H1 (cell line): ENCODE measurements at regions not wholly inside any gene's neighbourhood (a gene's known extent, or its start where the extent isn't known, plus 50 kb on each side); places are given as distances from the start of the nearest gene placed in this dataset.
A peak's percentile ranks its signal among the peaks of the same experiment; 100 is the strongest.

ENCODE experiments used
- CTCF ChIA-PET: fragments of 300-600 bp; sonication (Branson Sonifier 250); formaldehyde crosslinking; loops from one replicate; lab custom pipeline; 2021; ENCODE audit not compliant: partially characterized antibody; lab: Charles Lee
- POLR2A ChIA-PET: fragments of 300-600 bp; sonication (Branson Sonifier 250); formaldehyde crosslinking; loops from one replicate; lab custom pipeline; 2021; ENCODE audit warnings: inconsistent platforms; ENCODE audit not compliant: partially characterized antibody; lab: Charles Lee
- DNase-seq, 2 experiments: peaks; one replicate each; pipeline versions ENCODE4 v3.0.0 to v3.0.0-alpha.2; 2010 to 2022; ENCODE audit warnings: low spot score in 2 of 2, low read depth in 1 of 2, mixed read lengths in 1 of 2
- FAIRE-seq: peaks from 2 replicates; lab custom pipeline; 2011; peaks lifted over from hg19 to GRCh38; lab: Jason Lieb, UNC
- H2AFZ ChIP-seq: 2 replicates; pipeline ENCODE4 v1.8.1; 2012; ENCODE audit warnings: low read length, inconsistent platforms
- H2AK5ac ChIP-seq: 2 replicates; pipeline ENCODE4 v1.6.1; 2013; ENCODE audit warnings: low read depth, low read length
- H2BK120ac ChIP-seq: replicated peaks from 2 replicates; pipeline ENCODE3; 2013; ENCODE audit warnings: low read depth, low read length, inconsistent platforms
- H2BK12ac ChIP-seq: 2 replicates; pipeline ENCODE4 v1.6.1; 2013; ENCODE audit warnings: low read depth, low read length
- H2BK15ac ChIP-seq: 2 replicates; pipeline ENCODE4 v1.6.1; 2013; ENCODE audit warnings: low read length
- H2BK20ac ChIP-seq: 2 replicates; pipeline ENCODE4 v1.6.1; 2013; ENCODE audit warnings: low read length
- H2BK5ac ChIP-seq: 2 replicates; pipeline ENCODE4 v1.6.1; 2013; ENCODE audit warnings: low read depth, low read length
- H3K14ac ChIP-seq: 2 replicates; pipeline ENCODE4 v1.6.1; 2013; ENCODE audit warnings: inconsistent platforms; ENCODE audit not compliant: insufficient read length
- H3K18ac ChIP-seq: 2 replicates; pipeline ENCODE4 v1.6.1; 2013; ENCODE audit warnings: low read length; ENCODE audit errors: extremely low read depth
- H3K23ac ChIP-seq: 2 replicates; pipeline ENCODE4 v1.6.1; 2013; ENCODE audit warnings: inconsistent platforms; ENCODE audit not compliant: insufficient read length
- H3K23me2 ChIP-seq: 2 replicates; pipeline ENCODE4 v1.6.1; 2013; ENCODE audit warnings: low read depth, low read length
- H3K27ac ChIP-seq: 2 replicates; pipeline ENCODE4 v1.6.1; 2011; ENCODE audit warnings: low read depth, low read length, inconsistent platforms
- H3K27me3 ChIP-seq, 4 experiments: replicated peaks in 1 of 4; 1 replicate in 1 of 4; 2 replicates in 3 of 4; pipeline versions ENCODE4 v1.6.1 to v1.8.1; 2011 to 2013; ENCODE audit warnings: low read length in 3 of 4, mild to moderate bottlenecking in 3 of 4, inconsistent platforms in 2 of 4, mixed read lengths in 2 of 4, moderate library complexity in 1 of 4; ENCODE audit not compliant: control insufficient read depth in 3 of 4, insufficient read depth in 3 of 4; ENCODE audit errors: extremely low read depth in 1 of 4
- H3K36me3 ChIP-seq, 4 experiments: 2 replicates each; pipeline versions ENCODE4 v1.6.1 to v1.8.1; 2011 to 2013; ENCODE audit warnings: mild to moderate bottlenecking in 4 of 4, low read length in 3 of 4, moderate library complexity in 2 of 4, control low read depth in 1 of 4, inconsistent platforms in 1 of 4; ENCODE audit not compliant: insufficient read depth in 4 of 4, control insufficient read depth in 2 of 4
- H3K4ac ChIP-seq: replicated peaks from 2 replicates; pipeline ENCODE3; 2013; ENCODE audit warnings: low read length, low read depth, mixed read lengths, inconsistent platforms; ENCODE audit not compliant: insufficient read length
- H3K4me1 ChIP-seq, 4 experiments: replicated peaks in 1 of 4; 1 replicate in 1 of 4; 2 replicates in 3 of 4; pipeline versions ENCODE4 v1.6.1 to v1.8.1; 2011 to 2013; ENCODE audit warnings: low read length in 3 of 4, inconsistent platforms in 2 of 4, mixed read lengths in 1 of 4; ENCODE audit not compliant: insufficient read depth in 4 of 4, control insufficient read depth in 3 of 4
- H3K4me2 ChIP-seq, 2 experiments: 2 replicates each; pipeline versions ENCODE4 v1.6.1 to v1.8.1; 2011 to 2013; ENCODE audit warnings: low read depth in 2 of 2, low read length in 2 of 2, control low read depth in 1 of 2, inconsistent platforms in 1 of 2, mild to moderate bottlenecking in 1 of 2; ENCODE audit not compliant: insufficient read depth in 1 of 2
- H3K4me3 ChIP-seq, 4 experiments: fragments of 200-600, 300-600 bp in 1 of 4; sonication (generic), shearing (Covaris generic), sonication (Bioruptor Twin) in 1 of 4; 2 replicates each; pipeline versions ENCODE4 v1.5.1 to v1.8.1; 2011 to 2016; ENCODE audit warnings: low read length in 4 of 4, low read depth in 3 of 4, control low read depth in 2 of 4, inconsistent platforms in 2 of 4, mild to moderate bottlenecking in 2 of 4, mixed read lengths in 1 of 4, moderate library complexity in 1 of 4; ENCODE audit not compliant: insufficient read depth in 2 of 4; ENCODE audit errors: extremely low read depth in 1 of 4
- H3K56ac ChIP-seq: replicated peaks from 2 replicates; pipeline ENCODE3; 2013; ENCODE audit warnings: low read depth, mild to moderate bottlenecking, mixed read lengths, low read length, inconsistent platforms; ENCODE audit not compliant: insufficient read length
- H3K79me1 ChIP-seq: 2 replicates; pipeline ENCODE4 v1.6.1; 2013; ENCODE audit warnings: low read depth, low read length, control low read depth
- H3K79me2 ChIP-seq, 2 experiments: 2 replicates each; pipeline versions ENCODE4 v1.6.1 to v1.8.1; 2012 to 2013; ENCODE audit warnings: low read length in 2 of 2, mild to moderate bottlenecking in 2 of 2, inconsistent platforms in 1 of 2; ENCODE audit not compliant: insufficient read depth in 2 of 2, control insufficient read depth in 1 of 2
- H3K9ac ChIP-seq, 4 experiments: replicated peaks in 1 of 4; 1 replicate in 1 of 4; 2 replicates in 3 of 4; pipeline versions ENCODE4 v1.6.1 to v1.8.1; 2011 to 2013; ENCODE audit warnings: low read depth in 3 of 4, low read length in 3 of 4, control low read depth in 2 of 4, mild to moderate bottlenecking in 2 of 4, moderate library complexity in 2 of 4, inconsistent platforms in 1 of 4; ENCODE audit errors: extremely low read depth in 1 of 4
- H3K9me3 ChIP-seq, 2 experiments: 2 replicates each; pipeline versions ENCODE4 v1.6.1 to v1.8.1; 2012 to 2013; ENCODE audit warnings: mild to moderate bottlenecking in 2 of 2, moderate library complexity in 2 of 2, control low read depth in 1 of 2, inconsistent platforms in 1 of 2, low read depth in 1 of 2, low read length in 1 of 2, mixed read lengths in 1 of 2; ENCODE audit not compliant: insufficient read depth in 2 of 2
- H4K20me1 ChIP-seq, 2 experiments: replicated peaks in 1 of 2; 2 replicates each; pipeline versions ENCODE3 to v1.8.1; 2011 to 2013; ENCODE audit warnings: inconsistent platforms in 2 of 2, low read length in 2 of 2, mild to moderate bottlenecking in 1 of 2; ENCODE audit not compliant: insufficient read depth in 2 of 2, control insufficient read depth in 1 of 2
- H4K5ac ChIP-seq: 2 replicates; pipeline ENCODE4 v1.6.1; 2013; ENCODE audit warnings: low read length, low read depth, mixed read lengths, inconsistent platforms; ENCODE audit not compliant: insufficient read length
- H4K8ac ChIP-seq: 2 replicates; pipeline ENCODE4 v1.8.0; 2013; ENCODE audit warnings: mild to moderate bottlenecking, moderate library complexity, low read length, inconsistent platforms; ENCODE audit not compliant: insufficient read depth; ENCODE audit errors: extremely low read depth
- H4K91ac ChIP-seq: replicated peaks from 2 replicates; pipeline ENCODE3; 2013; ENCODE audit warnings: low read length, mixed read lengths, inconsistent platforms; ENCODE audit not compliant: insufficient read length
- CBX5 ChIP-seq: fragments of 300-800, 300-1000 bp; sonication (generic); IDR thresholded peaks from 2 replicates; pipeline ENCODE4 v1.7.1; 2016; ENCODE audit warnings: antibody characterized with exemption, low read length, low read depth
- CBX8 ChIP-seq: fragments of 300-800, 300-1000 bp; sonication (generic); IDR thresholded peaks from 2 replicates; pipeline ENCODE4 v1.7.1; 2016; ENCODE audit warnings: low read depth, low read length, borderline replicate concordance
- CEBPB ChIP-seq: IDR thresholded peaks from 2 replicates; pipeline ENCODE4 v1.6.1; 2012; ENCODE audit warnings: low read depth, low read length
- JUND ChIP-seq: IDR thresholded peaks from 2 replicates; pipeline ENCODE4 v1.6.1; 2011; ENCODE audit warnings: mild to moderate bottlenecking, improper control_type of control experiment, low read length
- KDM1A ChIP-seq: fragments of 200-600, 300-600 bp; sonication (generic); IDR thresholded peaks from 2 replicates; pipeline ENCODE4 v1.7.1; 2016; ENCODE audit warnings: mild to moderate bottlenecking, low read length, borderline replicate concordance
- NRF1 ChIP-seq: IDR thresholded peaks from 2 replicates; pipeline ENCODE4 v1.6.1; 2011; ENCODE audit warnings: mild to moderate bottlenecking, low read depth, low read length, improper control_type of control experiment
- POLR2A ChIP-seq, 2 experiments: IDR thresholded peaks; 1 replicate in 1 of 2; 2 replicates in 1 of 2; pipeline ENCODE4 v1.6.1; 2011; ENCODE audit warnings: low read depth in 2 of 2, low read length in 2 of 2, mild to moderate bottlenecking in 2 of 2; ENCODE audit errors: control extremely low read depth in 1 of 2
- SP2 ChIP-seq: IDR thresholded peaks from 2 replicates; pipeline ENCODE4 v1.6.1; 2012; ENCODE audit warnings: mild to moderate bottlenecking, low read length, inconsistent platforms
- SP4 ChIP-seq: IDR thresholded peaks from 2 replicates; pipeline ENCODE4 v1.6.1; 2012; ENCODE audit warnings: low read length, inconsistent platforms
- TAF1 ChIP-seq: IDR thresholded peaks from 2 replicates; pipeline ENCODE4 v1.6.1; 2011; ENCODE audit warnings: mild to moderate bottlenecking, low read depth, low read length
- TEAD4 ChIP-seq: IDR thresholded peaks from 2 replicates; pipeline ENCODE4 v1.6.1; 2012; ENCODE audit warnings: low read depth, low read length, inconsistent platforms, mixed read lengths
- whole genome bisulfite sequencing, 2 experiments: shearing (Covaris generic) in 1 of 2; methylation state at CpG; one replicate each; pipeline versions ENCODE4 v1.1.6 to v1.1.7; 2013 to 2015; ENCODE audit warnings: low lambda C conversion rate in 2 of 2, mixed read lengths in 2 of 2, inconsistent platforms in 1 of 2, low coverage in 1 of 2, missing lambda C conversion rate in 1 of 2; ENCODE audit not compliant: insufficient replicate concordance in 2 of 2, insufficient coverage in 1 of 2, insufficient read length in 1 of 2; ENCODE audit errors: extremely low coverage in 1 of 2, missing lambda C conversion rate in 1 of 2; 5-methylcytosine and 5-hydroxymethylcytosine counted together

- no peak overlapping the region for H3K4me2 ChIP-seq
- no peak for TF ChIP-seq JUND
- TF ChIP-seq CEBPB = no peak
- TF ChIP-seq NRF1 = no peak
- TF ChIP-seq KDM1A = no peak
- no peak for TF ChIP-seq SP2
- no peak for TF ChIP-seq CBX5
- TF ChIP-seq POLR2A (IDR thresholded peaks at IDR 0.05; ENCODE audit: control extremely low read depth in 1 of 2, low read depth in 2 of 2, low read length in 2 of 2) = no peak
- TF ChIP-seq TEAD4 = no peak
- no peak for TF ChIP-seq SP4
- TF ChIP-seq CBX8 = no peak
- no peak for TF ChIP-seq TAF1
- TF ChIP-seq, all 59 proteins: peak for 0
- no peak overlapping the region for H4K5ac ChIP-seq
- H3K27me3 ChIP-seq = no peaks in the 10 kb centered on the region
- H3K18ac ChIP-seq = no peak overlapping the region
- H3K79me2 ChIP-seq = no peaks in the 10 kb centered on the region
- H3K56ac ChIP-seq = no peak overlapping the region
- H3K36me3 ChIP-seq = no peaks in the 10 kb centered on the region
- H3K27ac ChIP-seq = no peak overlapping the region
- no peak overlapping the region for H3K4ac ChIP-seq
- H2AFZ ChIP-seq = no peak overlapping the region
- 95% methylated on average over 5 of the region's 6 CpGs; no CpG with 5 or more reads in 1 of the 2 experiments for WGBS, 2 experiments
- no peak for FAIRE-seq
- H4K8ac ChIP-seq = peak overlapping the region; percentile 35
- no peak overlapping the region for H3K14ac ChIP-seq
- H4K91ac ChIP-seq = no peak overlapping the region
- H2BK120ac ChIP-seq = no peak overlapping the region
- no peak overlapping the region for H3K9ac ChIP-seq
- H3K9me3 ChIP-seq = no peaks in the 10 kb centered on the region; a peak in 1 of 4 replicates
- no peak overlapping the region for H2BK5ac ChIP-seq
- no peak overlapping the region for H2BK12ac ChIP-seq
- no peaks in the 10 kb centered on the region for H4K20me1 ChIP-seq
- no peak overlapping the region for H2BK15ac ChIP-seq
- H2BK20ac ChIP-seq = no peak overlapping the region
- no peak overlapping the region for H2AK5ac ChIP-seq
- H3K23me2 ChIP-seq = no peaks in the 10 kb centered on the region
- no peaks in the 10 kb centered on the region for H3K79me1 ChIP-seq
- H3K4me3 ChIP-seq = no peak overlapping the region
- no peak for DNase-seq
- H3K23ac ChIP-seq = no peak overlapping the region
- H3K4me1 ChIP-seq = no peaks in the 10 kb centered on the region; a peak in 1 of 7 replicates
- POLR2A ChIA-PET = no interaction called here
- CTCF ChIA-PET = interaction anchor here (0.9 to 1.2 kb wide), 2 partner anchors 9 to 15 kb away, joined by 3 to 5 read pairs; no protein-coding TSS in a partner anchor
Measured at GRCh38 chr10:125265579-125265955, 105.2 kb upstream of the CTBP2 start.
